A549 (cell line): ENCODE measurements at regions not wholly inside any gene's neighbourhood (a gene's known extent, or its start where the extent isn't known, plus 50 kb on each side); places are given as distances from the start of the nearest gene placed in this dataset.

ENCODE experiments used
- CBX8 ChIP-seq: fragments of 200-600 bp; sonication (generic); IDR thresholded peaks from 2 replicates; pipeline ENCODE4 v1.6.1; 2016
- CHD2 ChIP-seq: fragments of 150-350 bp; IDR thresholded peaks from 2 replicates; pipeline ENCODE4 v1.6.1; 2014; ENCODE audit warnings: low read length; ENCODE audit not compliant: partially characterized antibody
- CTCF ChIP-seq: fragments of >200 bp; sonication (Bioruptor Twin); formaldehyde crosslinking; IDR thresholded peaks from 3 replicates; pipeline ENCODE4 v1.5.1; 2016
- ELK1 ChIP-seq: fragments of 150-350 bp; IDR thresholded peaks from 2 replicates; pipeline ENCODE4 v1.6.1; 2014; ENCODE audit warnings: low read depth, mild to moderate bottlenecking, low read length
- ESRRA ChIP-seq: fragments of 150-350 bp; IDR thresholded peaks from 2 replicates; pipeline ENCODE4 v1.6.1; 2014; ENCODE audit warnings: mild to moderate bottlenecking, low read length, borderline replicate concordance
- HDAC2 ChIP-seq: fragments of 200-600 bp; sonication (generic); IDR thresholded peaks from 2 replicates; pipeline ENCODE4 v1.6.1; 2016
- HMGXB4 ChIP-seq: fragments of 250-450 bp; sonication (Bioruptor Pico); IDR thresholded peaks from 2 replicates; pipeline ENCODE4 v1.5.0; 2021; ENCODE audit warnings: mild to moderate bottlenecking, moderate library complexity, borderline replicate concordance
- MYC ChIP-seq: IDR thresholded peaks from 2 replicates; pipeline ENCODE4 v1.6.1; 2012; ENCODE audit warnings: mild to moderate bottlenecking, inconsistent platforms, low read length, improper control_type of control experiment, borderline replicate concordance
- NPAS2 ChIP-seq: fragments of 250-450 bp; sonication (Bioruptor Pico); IDR thresholded peaks from 2 replicates; pipeline ENCODE4 v1.8.0; 2022; ENCODE audit warnings: mild to moderate bottlenecking, moderate library complexity, borderline replicate concordance
- POLR2A ChIP-seq: IDR thresholded peaks from 2 replicates; pipeline ENCODE4 v1.6.1; 2012; ENCODE audit warnings: mild to moderate bottlenecking, low read length
- REST ChIP-seq: fragments of 200-600 bp; sonication (generic); IDR thresholded peaks from 2 replicates; pipeline ENCODE4 v1.6.1; 2016; ENCODE audit warnings: antibody characterized with exemption, mild to moderate bottlenecking, moderate library complexity
- TF ChIP-seq, protein P1 (sequence below): IDR thresholded peaks from 2 replicates; pipeline ENCODE4 v1.6.1; 2012

GRCh38 chr6:101125380-101125971, 244.3 kb upstream of the ASCC3 start:
- TF ChIP-seq CTCF (no peak), POLR2A (no peak), HDAC2 (no peak), HMGXB4 (no peak), ESRRA (no peak), REST (no peak), CHD2 (no peak), CBX8 (no peak), ELK1 (no peak), MYC (no peak), NPAS2 (CRISPR knock-in tag) (no peak)
- TF ChIP-seq, protein P1, sequence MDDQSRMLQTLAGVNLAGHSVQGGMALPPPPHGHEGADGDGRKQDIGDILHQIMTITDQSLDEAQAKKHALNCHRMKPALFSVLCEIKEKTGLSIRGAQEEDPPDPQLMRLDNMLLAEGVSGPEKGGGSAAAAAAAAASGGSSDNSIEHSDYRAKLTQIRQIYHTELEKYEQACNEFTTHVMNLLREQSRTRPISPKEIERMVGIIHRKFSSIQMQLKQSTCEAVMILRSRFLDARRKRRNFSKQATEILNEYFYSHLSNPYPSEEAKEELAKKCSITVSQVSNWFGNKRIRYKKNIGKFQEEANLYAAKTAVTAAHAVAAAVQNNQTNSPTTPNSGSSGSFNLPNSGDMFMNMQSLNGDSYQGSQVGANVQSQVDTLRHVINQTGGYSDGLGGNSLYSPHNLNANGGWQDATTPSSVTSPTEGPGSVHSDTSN: no peak
